Spleen (tissue), 11 donors: ENCODE measurements at regions not wholly inside any gene's neighbourhood (a gene's known extent, or its start where the extent isn't known, plus 50 kb on each side); places are given as distances from the start of the nearest gene placed in this dataset.

Experiments used
- DNase-seq: peaks from one replicate; pipeline ENCODE4 v3.0.0-alpha.2; 2020
- H3K27ac ChIP-seq, 8 donors: fragments of 200-600 bp; sonication (generic) in 7 of 8; 1 replicate in 4 of 8; 2 replicates in 4 of 8; pipeline versions ENCODE4 v1.5.0 to v1.8.0; 2016 to 2021; ENCODE audit warnings: inconsistent platforms in 4 of 8, mild to moderate bottlenecking in 4 of 8, moderate library complexity in 1 of 8
- H3K27me3 ChIP-seq, 7 donors: fragments of 200-600 bp; sonication (generic) in 6 of 7; replicated peaks in 1 of 7; 1 replicate in 4 of 7; 2 replicates in 3 of 7; pipeline versions ENCODE4 v1.5.0 to v1.8.0; 2016 to 2021; ENCODE audit warnings: inconsistent platforms in 3 of 7, mild to moderate bottlenecking in 1 of 7
- H3K36me3 ChIP-seq, 6 donors: fragments of 200-600 bp; sonication (generic) in 5 of 6; 1 replicate in 4 of 6; 2 replicates in 2 of 6; pipeline versions ENCODE4 v1.5.0 to v1.8.0; 2016 to 2021; ENCODE audit warnings: inconsistent platforms in 2 of 6
- H3K4me1 ChIP-seq, 6 donors: fragments of 200-600 bp; sonication (generic) in 5 of 6; 1 replicate in 3 of 6; 2 replicates in 3 of 6; pipeline versions ENCODE4 v1.5.0 to v1.8.0; 2016 to 2021; ENCODE audit warnings: inconsistent platforms in 3 of 6
- H3K4me3 ChIP-seq, 8 donors: fragments of 200-600 bp; sonication (generic) in 7 of 8; 1 replicate in 4 of 8; 2 replicates in 4 of 8; pipeline versions ENCODE4 v1.5.0 to v1.8.0; 2016 to 2021; ENCODE audit warnings: inconsistent platforms in 4 of 8, mild to moderate bottlenecking in 4 of 8, moderate library complexity in 2 of 8
- H3K9me3 ChIP-seq, 8 donors: fragments of 200-600 bp; sonication (generic) in 7 of 8; 1 replicate in 4 of 8; 2 replicates in 4 of 8; pipeline versions ENCODE4 v1.5.0 to v1.8.0; 2016 to 2021; ENCODE audit warnings: inconsistent platforms in 4 of 8
- POLR2A ChIP-seq, 3 donors: fragments of 450-650 bp; IDR thresholded peaks; one replicate each; pipeline ENCODE4 v1.5.1; 2017; ENCODE audit warnings: antibody characterized with exemption in 3 of 3, mild to moderate bottlenecking in 1 of 3
- POLR2AphosphoS5 ChIP-seq, 3 donors: sonication (generic); formaldehyde crosslinking; IDR thresholded peaks; one replicate each; pipeline ENCODE4 v1.5.1; 2017; ENCODE audit warnings: antibody characterized with exemption in 3 of 3
- WGBS, 5 donors: extraction: QIAGEN DNeasy Blood & Tissue Kit in 3 of 5; methylation state at CpG; one replicate each; pipeline versions ENCODE4 v1.1.5 to v1.1.7; 2013 to 2018; 5-methylcytosine and 5-hydroxymethylcytosine counted together
- intact Hi-C: fragments of 100-400 bp; cut with DNase I; formaldehyde crosslinking; loops from one replicate; pipeline ENCODE4 v1.15.0; 2023; ENCODE audit warnings: low total_unique reads
- TF ChIP-seq, protein P1 (sequence below), 11 experiments: fragments of 200-600 bp in 7 of 11; fragments of 450-650 bp in 4 of 11; sonication (generic) in 4 of 11; IDR thresholded peaks in 8 of 11; conservative IDR thresholded peaks in 3 of 11; 1 replicate in 7 of 11; 2 replicates in 4 of 11; pipeline versions ENCODE4 v1.4.0 to v1.8.0; 2016 to 2021; ENCODE audit warnings: antibody characterized with exemption in 11 of 11, inconsistent platforms in 4 of 11, mild to moderate bottlenecking in 1 of 11
- donor health status: healthy with polysubstance abuse.
- donor health status: DM: no; HTN: no; CAD: no; lungs with moderate emphysema.
- donor health status: DM: no; HTN: no; CAD: no.
- donor health status: Bipolar disorder and iron deficiency.
- donor health status: healthy.
- donor health status: DM: no; HTN: no; CAD: no.
- donor health status: DM: yes; HTN: yes; CAD: no.

DNA sequence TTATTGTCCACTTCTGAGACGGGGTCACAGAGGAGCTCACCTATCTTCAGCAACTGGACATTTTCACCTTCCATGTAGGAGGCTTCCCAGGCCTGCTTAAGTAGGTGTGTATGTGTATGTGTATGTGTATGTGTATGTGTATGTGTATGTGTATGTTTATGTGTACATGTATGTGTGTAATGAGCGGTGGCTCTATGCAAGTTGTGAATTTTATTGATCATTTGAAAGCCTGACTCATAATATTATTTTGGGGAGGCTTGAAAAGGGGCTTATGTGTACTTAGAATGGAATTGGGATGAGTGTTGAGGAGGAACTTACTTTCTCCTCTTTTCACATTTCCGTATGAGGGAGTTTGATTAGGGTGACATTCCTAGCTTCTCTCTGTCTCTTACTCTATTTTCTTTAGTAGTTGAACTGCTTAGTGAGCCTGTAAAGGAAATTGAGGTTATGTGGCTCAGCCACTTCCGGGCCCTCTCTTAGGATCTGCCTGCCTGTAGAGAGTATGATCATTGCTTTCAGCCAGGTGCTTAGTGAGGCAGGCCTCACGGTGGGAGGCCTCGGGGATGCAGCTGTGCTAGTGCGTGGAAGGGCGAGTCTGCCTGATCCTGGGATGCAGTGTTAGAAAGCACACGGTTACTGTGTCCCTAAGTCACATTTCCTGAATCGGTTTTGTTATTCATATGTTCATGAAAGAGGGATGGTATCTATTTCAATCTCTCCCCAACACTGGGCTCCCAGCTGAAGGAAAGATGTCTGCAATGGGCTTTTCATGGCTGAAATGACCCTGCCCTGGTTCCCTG is 61.0 kb downstream of the IER5 start:
- Histone ChIP-seq H3K4me3 (no peak overlapping the region), H3K36me3 (no peaks in the 10 kb centered on the region), H3K27ac (peak overlapping the region in 6 of 8 donors; percentile 28 to 78 (median 50)), H3K9me3 (no peaks in the 10 kb centered on the region), H3K27me3 (no peaks in the 10 kb centered on the region), H3K4me1 (peaks cover 14 to 60% (median 48%) of the 10 kb centered on the region in 6 donors)
- WGBS, 5 donors = 26 to 55% (median 42%) methylated on average over 10 of the region's 10 CpGs
- intact Hi-C loops = loop anchor here (5.0 kb wide), 1 partner anchor 127 kb away; the partner anchor contains the start of gene STX6
- peak in 2 of 3 donors; percentile 75 to 76 for TF ChIP-seq POLR2AphosphoS5 (IDR thresholded peaks at IDR 0.05)
- TF ChIP-seq, protein P1, sequence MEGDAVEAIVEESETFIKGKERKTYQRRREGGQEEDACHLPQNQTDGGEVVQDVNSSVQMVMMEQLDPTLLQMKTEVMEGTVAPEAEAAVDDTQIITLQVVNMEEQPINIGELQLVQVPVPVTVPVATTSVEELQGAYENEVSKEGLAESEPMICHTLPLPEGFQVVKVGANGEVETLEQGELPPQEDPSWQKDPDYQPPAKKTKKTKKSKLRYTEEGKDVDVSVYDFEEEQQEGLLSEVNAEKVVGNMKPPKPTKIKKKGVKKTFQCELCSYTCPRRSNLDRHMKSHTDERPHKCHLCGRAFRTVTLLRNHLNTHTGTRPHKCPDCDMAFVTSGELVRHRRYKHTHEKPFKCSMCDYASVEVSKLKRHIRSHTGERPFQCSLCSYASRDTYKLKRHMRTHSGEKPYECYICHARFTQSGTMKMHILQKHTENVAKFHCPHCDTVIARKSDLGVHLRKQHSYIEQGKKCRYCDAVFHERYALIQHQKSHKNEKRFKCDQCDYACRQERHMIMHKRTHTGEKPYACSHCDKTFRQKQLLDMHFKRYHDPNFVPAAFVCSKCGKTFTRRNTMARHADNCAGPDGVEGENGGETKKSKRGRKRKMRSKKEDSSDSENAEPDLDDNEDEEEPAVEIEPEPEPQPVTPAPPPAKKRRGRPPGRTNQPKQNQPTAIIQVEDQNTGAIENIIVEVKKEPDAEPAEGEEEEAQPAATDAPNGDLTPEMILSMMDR (IDR thresholded peaks at IDR 0.05 in 8 of 11, conservative IDR thresholded peaks at IDR 0.05 in 3 of 11) = no peak
- no peak for TF ChIP-seq POLR2A (IDR thresholded peaks at IDR 0.05)
- peak; percentile 89 for DNase-seq

DNA sequence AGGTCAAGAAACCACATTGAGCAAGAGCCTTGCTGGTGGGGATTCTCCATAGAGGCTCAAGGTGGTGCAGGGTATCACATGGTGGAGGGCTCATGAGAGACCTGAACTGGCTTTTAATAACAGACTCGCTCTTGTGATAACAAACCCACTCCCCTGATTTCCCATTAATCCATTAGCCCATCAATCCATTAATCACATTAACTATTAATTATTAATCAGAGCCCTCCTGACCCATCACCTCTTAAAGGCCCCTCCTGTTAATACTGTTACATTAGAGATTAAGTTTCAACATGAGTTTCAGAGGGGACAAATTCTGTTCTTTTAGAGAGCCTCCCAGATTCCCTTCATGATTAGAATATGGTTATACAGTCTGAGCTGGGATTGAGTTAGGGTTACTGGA is 61.8 kb downstream of the IER5 start:
- no peaks in the 10 kb centered on the region for H3K36me3 ChIP-seq
- intact Hi-C loops = no loop called here
- peaks cover 14 to 60% (median 48%) of the 10 kb centered on the region in 6 donors for H3K4me1 ChIP-seq
- TF ChIP-seq, protein P1 (IDR thresholded peaks at IDR 0.05 in 8 of 11, conservative IDR thresholded peaks at IDR 0.05 in 3 of 11) = no peak
- TF ChIP-seq POLR2A (IDR thresholded peaks at IDR 0.05) = no peak
- no peak for TF ChIP-seq POLR2AphosphoS5 (IDR thresholded peaks at IDR 0.05)
- H3K4me3 ChIP-seq = no peak overlapping the region
- H3K27ac ChIP-seq = peak overlapping the region in 6 of 8 donors; percentile 28 to 78 (median 50)
- H3K27me3 ChIP-seq = no peaks in the 10 kb centered on the region
- no peak for DNase-seq
- H3K9me3 ChIP-seq = no peaks in the 10 kb centered on the region
- 95 to 100% (median 100%) methylated on average over 1 of the region's 1 CpG for WGBS, 5 donors

DNA sequence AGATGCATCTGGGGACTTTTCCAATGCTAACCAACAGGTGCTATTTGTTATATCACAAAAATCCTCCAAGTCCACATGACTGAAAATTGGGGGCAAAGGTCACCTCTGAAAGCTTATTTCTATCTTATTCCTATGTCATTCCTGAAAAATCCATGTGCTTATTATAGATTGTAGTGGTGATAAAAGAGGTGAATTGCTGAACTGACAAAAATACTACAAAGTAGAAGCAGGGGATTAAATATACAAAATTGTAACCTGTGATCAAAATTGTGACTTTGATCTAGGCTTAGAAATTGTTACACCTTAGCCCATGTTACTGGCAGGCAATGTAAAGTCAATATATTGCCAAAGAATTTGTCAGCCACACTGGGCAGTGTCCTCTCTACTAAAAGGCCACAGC is 62.3 kb downstream of the IER5 start:
- peaks cover 14 to 60% (median 48%) of the 10 kb centered on the region in 6 donors for H3K4me1 ChIP-seq
- H3K27me3 ChIP-seq = no peaks in the 10 kb centered on the region
- no peak overlapping the region for H3K4me3 ChIP-seq
- DNase-seq = no peak
- no peaks in the 10 kb centered on the region for H3K36me3 ChIP-seq
- H3K27ac ChIP-seq = no peak overlapping the region
- H3K9me3 ChIP-seq = no peaks in the 10 kb centered on the region
- intact Hi-C loops = no loop called here
- no peak for TF ChIP-seq POLR2A (IDR thresholded peaks at IDR 0.05)
- TF ChIP-seq POLR2AphosphoS5 (IDR thresholded peaks at IDR 0.05) = no peak
- TF ChIP-seq, protein P1 (IDR thresholded peaks at IDR 0.05 in 8 of 11, conservative IDR thresholded peaks at IDR 0.05 in 3 of 11) = no peak
